Type B pancreatic cell (in vitro differentiated cells): ENCODE measurements at regions not wholly inside any gene's neighbourhood (a gene's known extent, or its start where the extent isn't known, plus 50 kb on each side); places are given as distances from the start of the nearest gene placed in this dataset.
A peak's percentile ranks its signal among the peaks of the same experiment; 100 is the strongest.

Experiments used
- DNase-seq: peaks from one replicate; pipeline ENCODE4 v3.0.0; 2021; ENCODE audit warnings: mixed read lengths; ENCODE audit not compliant: unreplicated experiment; ENCODE audit errors: extremely low spot score
- H3K27ac Mint-ChIP-seq: 2 replicates; pipeline ENCODE4 v1.8.0; 2021; ENCODE audit warnings: mild to moderate bottlenecking, mixed read lengths
- H3K27me3 Mint-ChIP-seq: 2 replicates; pipeline ENCODE4 v1.8.0; 2021; ENCODE audit warnings: mixed read lengths
- H3K36me3 Mint-ChIP-seq: 2 replicates; pipeline ENCODE4 v1.8.0; 2021; ENCODE audit warnings: mixed read lengths
- H3K4me1 Mint-ChIP-seq: one replicate; pipeline ENCODE4 v1.8.0; 2021; ENCODE audit warnings: mixed read lengths; ENCODE audit not compliant: unreplicated experiment
- H3K4me3 Mint-ChIP-seq: 2 replicates; pipeline ENCODE4 v1.8.0; 2021; ENCODE audit warnings: mild to moderate bottlenecking, mixed read lengths
- H3K9me3 Mint-ChIP-seq: 2 replicates; pipeline ENCODE4 v1.8.0; 2021; ENCODE audit warnings: mixed read lengths
- CTCF ChIP-seq: fragments of 200-600 bp; sonication (generic); conservative IDR thresholded peaks from 2 replicates; pipeline ENCODE4 v1.5.0; 2021; ENCODE audit warnings: antibody characterized with exemption, mild to moderate bottlenecking

- H3K27me3 Mint-ChIP-seq = no peaks in the 10 kb centered on the region
- no peak overlapping the region for H3K27ac Mint-ChIP-seq
- no peak for DNase-seq
- no peaks in the 10 kb centered on the region for H3K9me3 Mint-ChIP-seq
- no peak for TF ChIP-seq CTCF
- H3K4me1 Mint-ChIP-seq = no peaks in the 10 kb centered on the region
- no peak overlapping the region for H3K4me3 Mint-ChIP-seq
- no peaks in the 10 kb centered on the region for H3K36me3 Mint-ChIP-seq
Measured at GRCh38 chr16:80113873-80114574, 426.8 kb upstream of the DYNLRB2 start.

GRCh38 chr16:80109581-80109980, 431.2 kb upstream of the DYNLRB2 start:
- no peak for DNase-seq
- Mint-ChIP-seq H3K4me1 (peaks cover 7% of the 10 kb centered on the region), H3K27me3 (no peaks in the 10 kb centered on the region), H3K4me3 (no peak overlapping the region), H3K36me3 (peaks cover 6% of the 10 kb centered on the region), H3K9me3 (peaks cover 7% of the 10 kb centered on the region), H3K27ac (no peak overlapping the region)
- TF ChIP-seq CTCF = no peak

- peaks cover 7% of the 10 kb centered on the region for H3K9me3 Mint-ChIP-seq
- H3K27ac Mint-ChIP-seq = no peak overlapping the region
- no peak overlapping the region for H3K4me3 Mint-ChIP-seq
- TF ChIP-seq CTCF = no peak
- peaks cover 6% of the 10 kb centered on the region for H3K36me3 Mint-ChIP-seq
- peaks cover 15% of the 10 kb centered on the region for H3K4me1 Mint-ChIP-seq
- DNase-seq = no peak
- no peaks in the 10 kb centered on the region for H3K27me3 Mint-ChIP-seq
Measured at GRCh38 chr16:80107900-80108299, 432.9 kb upstream of the DYNLRB2 start.

- peaks cover 15% of the 10 kb centered on the region for H3K4me1 Mint-ChIP-seq
- H3K4me3 Mint-ChIP-seq = no peak overlapping the region
- DNase-seq = no peak
- H3K36me3 Mint-ChIP-seq = peaks cover 6% of the 10 kb centered on the region
- no peak overlapping the region for H3K27ac Mint-ChIP-seq
- H3K9me3 Mint-ChIP-seq = peaks cover 7% of the 10 kb centered on the region
- no peaks in the 10 kb centered on the region for H3K27me3 Mint-ChIP-seq
- TF ChIP-seq CTCF = no peak
Measured at GRCh38 chr16:80105751-80106150, 435.0 kb upstream of the DYNLRB2 start.

GRCh38 chr16:80105160-80105559, 435.6 kb upstream of the DYNLRB2 start:
- peak overlapping the region; percentile 56 for H3K4me3 Mint-ChIP-seq
- no peak for DNase-seq
- H3K36me3 Mint-ChIP-seq = peaks cover 6% of the 10 kb centered on the region
- H3K9me3 Mint-ChIP-seq = peaks cover 7% of the 10 kb centered on the region
- no peaks in the 10 kb centered on the region for H3K27me3 Mint-ChIP-seq
- H3K27ac Mint-ChIP-seq = peak overlapping the region; percentile 92
- TF ChIP-seq CTCF = no peak
- H3K4me1 Mint-ChIP-seq = peaks cover 15% of the 10 kb centered on the region
